ENCODE measurements at regions not wholly inside any gene's neighbourhood (a gene's known extent, or its start where the extent isn't known, plus 50 kb on each side); places are given as distances from the start of the nearest gene placed in this dataset.

DNA sequence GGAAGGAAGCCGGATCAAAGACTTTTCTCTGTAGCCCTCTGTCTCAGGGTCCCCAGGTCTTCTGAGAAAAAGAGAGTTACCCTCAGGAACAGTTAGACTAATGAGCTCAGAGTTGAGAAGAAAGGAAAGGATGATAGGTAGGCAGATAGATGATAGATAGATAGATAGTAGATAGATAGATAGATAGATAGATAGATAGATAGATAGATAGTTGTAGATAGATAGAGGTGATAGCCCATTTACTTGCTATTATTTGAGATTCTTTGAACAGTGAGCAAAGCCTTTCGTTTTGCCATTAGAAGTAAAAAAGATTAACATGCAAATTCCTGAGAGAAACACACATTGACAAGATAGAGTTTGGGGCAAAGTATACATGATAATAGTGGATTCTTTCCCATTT is 86.9 kb upstream of the KIT start:
- Histone ChIP-seq H3K27me3 (ENCODE audit: control insufficient read depth in 2 of 2, insufficient read depth in 2 of 2, low read length in 2 of 2) (no peaks in the 10 kb centered on the region), H3K9me3 (replicated peaks; ENCODE audit: control insufficient read depth, insufficient read depth, low read length) (no peaks in the 10 kb centered on the region), H3K9ac (replicated peaks; ENCODE audit: extremely low read depth, insufficient read depth, low read length) (no peak overlapping the region), H3K36me3 (ENCODE audit: control insufficient read depth in 2 of 2, extremely low read depth in 1 of 2, insufficient read depth in 2 of 2, low read length in 2 of 2) (no peaks in the 10 kb centered on the region), H3K4me2 (ENCODE audit: insufficient read depth, low read length) (no peak overlapping the region), H3K9me1 (replicated peaks; ENCODE audit: control insufficient read depth, extremely low read depth, insufficient read depth, low read length) (no peaks in the 10 kb centered on the region), H3K27ac (ENCODE audit: insufficient read depth, low read depth, low read length) (no peak overlapping the region), H3K79me2 (ENCODE audit: control insufficient read depth, insufficient read depth, low read length) (no peaks in the 10 kb centered on the region), H3K4me3 (replicated peaks in 1 of 3; ENCODE audit: insufficient read depth in 1 of 3, low read depth in 1 of 3, low read length in 3 of 3) (no peak overlapping the region), H2AFZ (ENCODE audit: low read depth, low read length) (no peak overlapping the region), H4K20me1 (replicated peaks; ENCODE audit: control insufficient read depth, extremely low read depth, insufficient read depth, low read length) (no peaks in the 10 kb centered on the region), H3K4me1 (ENCODE audit: control insufficient read depth, extremely low read depth, insufficient read depth, low read length) (no peaks in the 10 kb centered on the region)
- DNase-seq (ENCODE audit: low read depth, low spot score): no peak
- ChIA-PET CTCF (no interaction called here), POLR2A (no interaction called here)
- dilution Hi-C loops (cut with MboI; ENCODE audit: extremely low pct_ligation_motif_present, low sequenced_read_pairs): no loop called here
- intact Hi-C loops (cut with micrococcal nuclease): no loop called here
- TF ChIP-seq GATA2 (IDR thresholded peaks at IDR 0.05; ENCODE audit: insufficient read depth, insufficient read length, low read depth, low read length): no peak
- no peak for TF ChIP-seq POLR2A (IDR thresholded peaks at IDR 0.05; ENCODE audit: low read depth, low read length)
- TF ChIP-seq POLR2AphosphoS5 (IDR thresholded peaks at IDR 0.05; ENCODE audit: insufficient read depth, low read depth, low read length): no peak
- TF ChIP-seq, protein P1, sequence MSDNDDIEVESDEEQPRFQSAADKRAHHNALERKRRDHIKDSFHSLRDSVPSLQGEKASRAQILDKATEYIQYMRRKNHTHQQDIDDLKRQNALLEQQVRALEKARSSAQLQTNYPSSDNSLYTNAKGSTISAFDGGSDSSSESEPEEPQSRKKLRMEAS (IDR thresholded peaks at IDR 0.05; ENCODE audit: insufficient read depth, insufficient read length): no peak
- no peak for TF ChIP-seq FOS (IDR thresholded peaks at IDR 0.05; ENCODE audit: borderline replicate concordance, insufficient read depth, low read length)
- TF ChIP-seq JUN (IDR thresholded peaks at IDR 0.05; ENCODE audit: borderline replicate concordance, insufficient read depth, insufficient read length, low read depth): no peak
- TF ChIP-seq EZH2 (IDR thresholded peaks at IDR 0.05; ENCODE audit: borderline replicate concordance, low read depth, low read length, severe bottlenecking): no peak
- TF ChIP-seq, protein P2, sequence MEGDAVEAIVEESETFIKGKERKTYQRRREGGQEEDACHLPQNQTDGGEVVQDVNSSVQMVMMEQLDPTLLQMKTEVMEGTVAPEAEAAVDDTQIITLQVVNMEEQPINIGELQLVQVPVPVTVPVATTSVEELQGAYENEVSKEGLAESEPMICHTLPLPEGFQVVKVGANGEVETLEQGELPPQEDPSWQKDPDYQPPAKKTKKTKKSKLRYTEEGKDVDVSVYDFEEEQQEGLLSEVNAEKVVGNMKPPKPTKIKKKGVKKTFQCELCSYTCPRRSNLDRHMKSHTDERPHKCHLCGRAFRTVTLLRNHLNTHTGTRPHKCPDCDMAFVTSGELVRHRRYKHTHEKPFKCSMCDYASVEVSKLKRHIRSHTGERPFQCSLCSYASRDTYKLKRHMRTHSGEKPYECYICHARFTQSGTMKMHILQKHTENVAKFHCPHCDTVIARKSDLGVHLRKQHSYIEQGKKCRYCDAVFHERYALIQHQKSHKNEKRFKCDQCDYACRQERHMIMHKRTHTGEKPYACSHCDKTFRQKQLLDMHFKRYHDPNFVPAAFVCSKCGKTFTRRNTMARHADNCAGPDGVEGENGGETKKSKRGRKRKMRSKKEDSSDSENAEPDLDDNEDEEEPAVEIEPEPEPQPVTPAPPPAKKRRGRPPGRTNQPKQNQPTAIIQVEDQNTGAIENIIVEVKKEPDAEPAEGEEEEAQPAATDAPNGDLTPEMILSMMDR (IDR thresholded peaks at IDR 0.05; ENCODE audit: extremely low read depth in 1 of 2, insufficient read depth in 1 of 2, low read depth in 1 of 2, low read length in 2 of 2): no peak
- no peak for TF ChIP-seq MYC (IDR thresholded peaks at IDR 0.05; ENCODE audit: low read depth, low read length)
- no peak for FAIRE-seq
- BruUV-seq (replicated peaks): no TSS peak
